ENCODE measurements at regions not wholly inside any gene's neighbourhood (a gene's known extent, or its start where the extent isn't known, plus 50 kb on each side); places are given as distances from the start of the nearest gene placed in this dataset.

DNA sequence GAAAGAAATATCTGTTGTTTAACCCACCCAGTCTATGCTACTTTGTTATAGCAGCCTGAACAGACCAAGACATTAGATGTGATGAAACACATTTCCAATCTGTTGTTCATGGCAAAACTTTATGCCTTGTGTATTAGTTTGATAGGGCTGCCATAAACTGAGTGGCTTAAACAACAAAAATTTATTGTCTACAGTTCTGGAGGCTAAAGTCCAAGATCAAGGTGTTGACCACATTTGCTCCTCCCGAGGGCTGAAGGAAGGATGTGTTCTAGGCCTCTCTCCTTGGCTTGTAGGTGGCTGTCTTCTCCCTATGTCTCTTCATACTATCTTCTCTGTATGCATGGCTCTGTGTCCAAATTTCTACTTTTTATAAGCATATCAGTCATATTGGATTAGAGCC, 94.1 kb upstream of the HIVEP3 start:
- TF ChIP-seq, protein P1, sequence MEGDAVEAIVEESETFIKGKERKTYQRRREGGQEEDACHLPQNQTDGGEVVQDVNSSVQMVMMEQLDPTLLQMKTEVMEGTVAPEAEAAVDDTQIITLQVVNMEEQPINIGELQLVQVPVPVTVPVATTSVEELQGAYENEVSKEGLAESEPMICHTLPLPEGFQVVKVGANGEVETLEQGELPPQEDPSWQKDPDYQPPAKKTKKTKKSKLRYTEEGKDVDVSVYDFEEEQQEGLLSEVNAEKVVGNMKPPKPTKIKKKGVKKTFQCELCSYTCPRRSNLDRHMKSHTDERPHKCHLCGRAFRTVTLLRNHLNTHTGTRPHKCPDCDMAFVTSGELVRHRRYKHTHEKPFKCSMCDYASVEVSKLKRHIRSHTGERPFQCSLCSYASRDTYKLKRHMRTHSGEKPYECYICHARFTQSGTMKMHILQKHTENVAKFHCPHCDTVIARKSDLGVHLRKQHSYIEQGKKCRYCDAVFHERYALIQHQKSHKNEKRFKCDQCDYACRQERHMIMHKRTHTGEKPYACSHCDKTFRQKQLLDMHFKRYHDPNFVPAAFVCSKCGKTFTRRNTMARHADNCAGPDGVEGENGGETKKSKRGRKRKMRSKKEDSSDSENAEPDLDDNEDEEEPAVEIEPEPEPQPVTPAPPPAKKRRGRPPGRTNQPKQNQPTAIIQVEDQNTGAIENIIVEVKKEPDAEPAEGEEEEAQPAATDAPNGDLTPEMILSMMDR (IDR thresholded peaks at IDR 0.05): no peak
- no peak for TF ChIP-seq POLR2A (IDR thresholded peaks at IDR 0.05)
